GM18499 (cell line): ENCODE measurements at regions not wholly inside any gene's neighbourhood (a gene's known extent, or its start where the extent isn't known, plus 50 kb on each side); places are given as distances from the start of the nearest gene placed in this dataset.
A peak's percentile ranks its signal among the peaks of the same experiment; 100 is the strongest.

Source experiments
- ATAC-seq: cut with Tn5 transposase; IDR thresholded peaks from one replicate; pipeline ENCODE4 v1.9.1; 2021; ENCODE audit warnings: moderate number of reproducible peaks; ENCODE audit not compliant: insufficient read depth, unreplicated experiment

DNA sequence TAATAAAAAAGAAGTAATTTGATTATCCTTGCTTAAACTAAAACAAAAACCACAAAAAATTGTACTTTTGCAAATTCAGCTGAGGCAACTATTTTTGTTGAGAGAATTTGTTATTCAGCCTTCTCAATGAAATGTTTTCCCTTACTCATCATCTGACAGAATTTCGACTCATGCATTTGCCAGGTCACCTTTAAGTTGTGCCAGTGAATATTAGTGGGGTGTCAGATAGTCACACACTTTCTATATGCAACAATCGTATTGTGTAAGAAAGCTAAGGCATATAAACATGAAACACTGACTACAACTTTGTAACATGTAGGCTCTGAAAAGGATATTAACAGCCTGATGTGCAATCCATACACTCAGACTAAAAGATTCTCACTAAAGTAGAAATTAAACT lies 1653.1 kb upstream of the SLC39A10 start:
- no peak for ATAC-seq

DNA sequence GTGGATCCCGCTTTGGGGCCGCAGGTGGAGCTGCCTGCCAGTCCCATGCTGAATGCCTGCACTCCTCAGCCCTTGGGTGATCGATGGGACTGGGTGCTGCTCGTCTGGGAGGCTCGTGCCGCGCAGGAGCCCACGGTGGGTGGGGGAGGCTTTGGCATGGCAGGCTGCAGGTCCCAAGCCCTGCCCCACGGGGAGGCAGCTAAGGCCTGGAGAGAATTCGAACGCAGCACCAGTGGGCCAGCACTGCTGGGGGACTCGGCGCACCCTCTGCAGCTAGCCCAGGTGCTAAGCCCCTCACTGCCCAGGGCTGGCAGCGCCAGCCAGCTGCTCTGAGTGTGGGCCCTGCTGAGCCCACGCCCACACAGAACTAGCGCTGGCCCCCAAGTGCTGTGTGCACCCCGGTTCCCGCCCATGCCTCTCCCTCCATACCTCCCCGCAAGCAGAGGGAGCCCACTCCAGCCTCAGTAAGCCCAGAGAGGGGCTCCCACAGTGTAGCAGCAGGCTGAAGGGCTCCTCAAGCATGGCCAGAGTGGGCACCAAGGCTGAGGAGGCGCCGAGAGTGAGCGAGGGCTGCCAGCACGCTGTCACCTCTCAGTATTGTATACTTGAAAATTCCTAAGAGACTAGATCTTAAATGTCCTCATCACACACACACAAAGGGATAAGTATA lies 1654.2 kb upstream of the SLC39A10 start:
- no peak for ATAC-seq

DNA sequence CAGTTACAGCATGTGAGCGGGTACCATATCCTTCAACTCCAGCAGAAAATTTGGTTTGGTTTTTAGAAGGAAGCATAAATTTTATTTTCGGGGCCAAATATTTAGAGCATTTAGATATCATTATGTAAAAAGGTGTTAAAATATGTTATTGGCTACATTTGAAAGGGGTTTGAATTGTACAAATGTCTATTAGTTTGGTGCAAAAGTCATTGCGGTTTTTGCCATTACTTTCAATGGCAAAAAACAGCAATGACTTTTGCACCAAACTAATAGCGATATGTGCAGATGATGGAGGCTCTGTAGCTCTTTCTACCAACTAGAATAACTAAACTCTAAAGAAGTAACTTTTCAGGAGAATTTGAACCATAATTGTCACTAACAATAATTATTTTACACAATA lies 1666.2 kb upstream of the SLC39A10 start:
- no peak for ATAC-seq

DNA sequence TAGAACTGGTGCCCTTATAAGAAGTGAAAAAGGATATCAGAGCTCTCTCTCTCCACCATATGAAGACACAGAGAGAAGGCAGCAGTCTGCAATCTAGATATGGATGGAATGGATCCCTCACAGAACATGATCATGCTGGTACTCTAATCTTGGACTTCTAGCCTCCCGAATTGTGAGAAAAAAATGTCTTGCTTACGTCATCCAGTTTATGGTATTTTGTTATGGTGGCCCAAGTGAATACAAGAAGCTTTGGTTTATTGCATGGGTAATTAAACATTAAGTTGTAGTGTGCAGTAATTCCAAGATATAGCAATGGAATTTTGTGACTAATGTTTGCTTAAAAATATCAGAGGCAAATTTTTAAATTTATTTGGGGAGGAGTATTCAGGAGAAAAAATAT lies 1667.4 kb upstream of the SLC39A10 start:
- no peak for ATAC-seq

DNA sequence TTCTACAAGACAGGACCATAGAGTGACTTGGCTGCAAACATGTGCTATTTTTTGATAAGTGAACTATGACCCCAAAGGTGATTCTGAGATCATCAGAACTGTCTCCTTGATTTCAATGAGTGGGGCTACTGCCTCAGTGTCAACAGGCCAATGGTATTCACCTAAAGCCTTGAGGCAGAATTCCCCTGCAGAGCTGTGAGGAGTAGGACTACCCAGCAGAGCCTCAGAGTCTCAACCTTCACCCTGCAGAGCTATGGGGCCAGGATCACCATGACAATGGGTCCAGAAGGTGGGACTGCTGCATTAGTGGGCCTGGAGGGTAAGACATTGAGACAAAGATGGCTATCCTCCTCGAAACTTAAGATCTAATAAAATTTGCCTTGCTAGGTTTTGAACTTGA lies 1668.2 kb upstream of the SLC39A10 start:
- ATAC-seq: no peak

DNA sequence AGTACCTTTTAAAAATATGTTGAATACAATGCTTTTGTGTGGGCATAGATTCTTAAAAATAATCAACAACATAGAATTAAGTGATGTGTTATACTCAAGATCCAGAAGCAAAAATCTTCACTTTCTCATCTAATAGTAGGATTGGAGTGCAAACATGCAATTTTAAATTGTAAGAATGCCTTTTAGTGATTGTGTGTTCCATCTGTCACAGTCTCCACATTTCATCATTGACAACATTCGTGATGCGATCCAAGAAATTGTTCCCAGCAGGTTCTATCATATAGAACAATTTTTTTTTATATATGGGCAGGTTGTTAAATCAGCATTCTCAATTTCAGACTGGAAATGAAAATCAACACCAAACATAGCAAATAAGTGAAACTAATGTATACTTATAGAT lies 1671.8 kb upstream of the SLC39A10 start:
- ATAC-seq: no peak

DNA sequence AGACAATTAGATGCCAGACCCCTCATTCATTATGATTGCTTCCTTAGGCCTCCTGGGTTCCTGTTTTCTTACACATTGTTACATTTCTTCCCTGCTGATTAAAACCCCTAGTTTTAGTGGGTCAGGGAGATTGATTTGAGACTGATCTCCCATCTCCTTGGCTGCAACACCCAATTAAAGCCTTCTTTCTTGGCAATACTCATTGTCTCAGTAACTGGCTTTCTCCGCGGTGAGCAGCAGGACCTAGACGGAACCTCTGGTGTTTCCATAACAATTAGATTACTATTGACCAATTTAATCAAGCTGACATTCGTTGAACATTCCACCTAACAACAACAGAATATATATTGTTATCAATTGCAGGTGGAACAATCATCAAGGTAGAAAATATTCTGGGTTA lies 1676.4 kb upstream of the SLC39A10 start:
- no peak for ATAC-seq

DNA sequence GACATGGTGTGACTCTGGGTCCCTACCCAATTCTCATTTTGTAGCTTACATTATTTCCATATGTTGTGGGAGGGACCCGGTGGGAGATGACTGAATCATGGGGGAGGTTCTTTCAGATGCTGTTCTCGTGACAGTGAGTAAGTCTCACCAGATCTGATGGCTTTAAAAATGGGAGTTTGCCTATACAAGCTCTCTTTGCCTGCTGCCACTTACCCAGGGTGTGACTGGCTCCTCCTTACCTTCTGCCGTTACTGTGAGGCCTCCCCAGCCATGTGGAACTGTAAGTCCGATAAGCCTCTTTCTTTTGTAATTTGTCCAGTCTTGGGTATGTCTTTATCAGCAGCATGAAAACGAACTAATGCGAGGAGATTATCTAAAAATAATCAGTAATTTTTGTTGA lies 1683.2 kb upstream of the SLC39A10 start:
- ATAC-seq: no peak

DNA sequence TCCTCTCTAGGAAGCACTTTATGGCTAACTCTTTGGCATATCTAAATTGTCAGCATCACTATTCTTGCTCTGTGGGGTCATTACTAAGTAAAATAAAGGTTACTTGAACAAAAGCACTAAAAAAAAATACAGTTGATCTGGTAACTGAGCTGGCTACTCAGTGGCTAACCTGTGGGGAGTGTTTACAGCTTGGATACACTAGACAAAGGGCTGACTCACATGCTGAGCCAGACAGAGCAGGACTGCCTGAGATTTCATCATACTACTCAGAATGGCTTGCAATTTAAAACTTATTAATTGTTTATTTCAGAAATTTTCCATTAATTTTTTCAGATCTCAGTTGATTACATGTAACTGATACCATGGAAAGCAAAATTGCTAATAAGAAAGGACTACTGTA lies 1690.4 kb upstream of the SLC39A10 start:
- no peak for ATAC-seq

DNA sequence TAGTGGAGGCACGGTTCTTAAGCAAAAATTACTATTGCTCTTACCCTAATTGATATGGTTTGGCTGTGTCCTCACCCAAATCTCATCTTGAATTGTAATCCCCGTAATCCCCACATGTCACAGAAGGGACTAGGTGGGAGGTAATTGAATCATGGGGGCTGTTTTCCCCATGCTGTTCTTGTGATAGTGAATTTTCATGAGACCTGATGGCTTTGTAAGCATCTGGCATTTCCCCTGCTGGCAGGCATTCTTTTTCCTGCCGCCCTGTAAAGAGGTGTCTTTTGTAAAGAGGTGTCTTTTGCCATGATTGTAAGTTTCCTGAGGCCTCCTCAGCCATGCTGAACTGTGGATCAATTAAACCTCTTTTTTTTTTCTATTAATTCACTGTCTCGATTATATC lies 1691.8 kb upstream of the SLC39A10 start:
- ATAC-seq: no peak

DNA sequence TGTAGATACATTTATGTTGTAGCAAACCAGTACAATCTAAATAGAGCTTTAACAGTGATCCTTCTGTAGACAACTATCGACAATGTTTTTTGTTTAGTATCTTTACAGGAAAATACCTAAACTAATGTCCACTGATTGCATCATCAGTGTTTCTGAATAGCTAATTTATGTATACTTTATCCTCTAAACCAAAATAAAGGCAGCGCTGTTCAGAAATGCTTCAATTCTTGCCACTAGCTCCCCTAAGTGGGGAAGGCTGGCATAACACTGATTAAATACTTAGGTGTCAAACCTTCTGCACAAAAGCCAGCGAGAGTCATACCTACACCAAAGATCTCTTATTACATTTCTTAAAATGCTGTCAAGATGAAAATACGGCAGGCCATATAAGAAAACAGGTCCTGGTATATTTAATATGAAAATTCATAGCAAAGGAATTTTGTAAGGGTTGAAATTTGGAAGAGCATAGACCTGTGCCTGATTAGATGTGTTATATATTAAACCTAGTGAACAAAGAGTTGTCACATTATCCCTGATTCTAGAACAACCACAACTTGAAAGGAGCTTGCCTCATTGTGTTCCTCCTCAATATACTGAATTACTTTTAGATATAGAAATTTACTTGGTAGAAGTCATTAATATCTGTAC lies 1693.4 kb upstream of the SLC39A10 start:
- ATAC-seq: peak; percentile 55

DNA sequence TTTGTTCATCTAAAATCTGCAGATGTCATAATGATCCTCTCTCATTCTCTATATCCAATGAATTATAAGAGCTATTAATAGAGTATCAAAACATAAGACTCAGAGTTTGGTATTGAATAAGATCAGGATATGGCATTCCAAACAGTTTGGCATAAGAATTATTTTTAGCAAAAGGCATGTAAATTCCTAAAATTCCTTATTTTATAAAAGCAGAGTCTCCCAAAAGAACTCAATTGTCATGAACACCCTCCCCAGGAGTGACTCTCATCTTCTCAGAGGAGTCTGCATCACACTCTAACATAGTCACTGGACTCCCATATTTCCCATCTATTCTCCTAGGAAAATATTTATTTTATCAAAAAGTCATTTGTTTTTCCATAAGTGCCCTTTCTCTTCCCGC lies 1710.2 kb upstream of the SLC39A10 start:
- ATAC-seq: no peak

DNA sequence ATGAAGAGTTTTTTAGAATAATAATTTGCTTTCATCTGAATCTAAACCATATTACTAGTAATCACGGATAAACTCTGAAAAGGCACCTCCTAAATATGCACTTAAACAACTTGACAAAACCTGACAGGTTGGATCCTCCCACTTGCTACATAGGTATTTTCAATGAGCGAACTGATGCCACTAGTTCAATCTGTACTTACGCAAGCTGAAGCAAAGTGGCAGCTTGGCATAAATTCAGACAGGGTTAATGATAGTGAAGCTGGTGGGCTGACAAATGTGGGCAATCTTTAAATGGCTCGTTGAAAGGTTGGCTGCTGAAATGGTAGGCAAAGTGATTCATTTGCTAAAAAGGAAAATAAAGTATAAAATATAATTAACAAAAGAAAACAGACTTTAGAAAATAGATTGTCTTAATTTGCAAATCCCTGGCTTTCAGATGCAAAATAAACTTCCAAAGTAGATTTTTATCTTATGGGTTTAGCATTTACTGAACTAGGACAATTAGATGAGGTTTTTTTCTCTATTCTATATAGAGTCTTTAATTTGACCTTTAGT lies 1713.5 kb upstream of the SLC39A10 start:
- ATAC-seq: no peak

DNA sequence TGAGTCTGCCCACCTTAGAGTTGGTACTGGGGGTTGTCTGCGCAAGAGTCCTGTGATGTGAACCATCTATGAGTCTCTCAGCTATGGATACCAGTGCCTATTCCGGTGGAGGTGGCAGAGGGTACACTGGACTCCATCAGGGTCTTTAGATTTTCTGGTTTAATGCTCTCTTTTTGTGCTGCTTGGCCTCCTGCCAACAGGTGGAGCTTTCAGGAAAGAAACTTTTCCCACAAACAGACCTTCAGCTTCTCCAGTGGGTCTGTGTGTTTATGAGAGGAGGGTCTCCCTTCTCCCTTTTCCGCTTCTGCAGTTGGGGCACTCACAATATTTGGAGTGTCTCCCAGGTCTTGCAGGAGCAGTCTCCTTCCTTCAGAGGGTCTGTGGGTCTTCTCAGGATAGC lies 1721.9 kb upstream of the SLC39A10 start:
- ATAC-seq: no peak

DNA sequence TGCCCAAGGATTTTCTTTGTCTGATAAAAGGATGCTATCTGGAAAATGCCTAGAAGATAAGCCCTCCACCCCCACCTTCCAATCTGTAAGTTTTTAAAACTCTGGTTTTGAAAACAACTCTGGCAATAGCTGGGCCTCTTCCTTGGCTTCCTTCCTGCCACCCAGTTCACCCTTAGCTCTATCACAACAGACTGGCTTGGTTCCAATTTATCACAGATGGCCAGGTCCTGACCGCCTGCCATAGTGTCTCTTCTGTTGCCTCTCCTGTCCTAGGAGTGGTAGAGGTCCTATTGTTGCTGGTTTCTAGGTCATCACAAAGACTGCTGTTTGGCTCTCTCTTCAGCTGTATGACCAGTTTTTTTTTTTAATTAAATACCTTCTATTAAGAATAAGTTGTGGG lies 1727.9 kb upstream of the SLC39A10 start:
- no peak for ATAC-seq

DNA sequence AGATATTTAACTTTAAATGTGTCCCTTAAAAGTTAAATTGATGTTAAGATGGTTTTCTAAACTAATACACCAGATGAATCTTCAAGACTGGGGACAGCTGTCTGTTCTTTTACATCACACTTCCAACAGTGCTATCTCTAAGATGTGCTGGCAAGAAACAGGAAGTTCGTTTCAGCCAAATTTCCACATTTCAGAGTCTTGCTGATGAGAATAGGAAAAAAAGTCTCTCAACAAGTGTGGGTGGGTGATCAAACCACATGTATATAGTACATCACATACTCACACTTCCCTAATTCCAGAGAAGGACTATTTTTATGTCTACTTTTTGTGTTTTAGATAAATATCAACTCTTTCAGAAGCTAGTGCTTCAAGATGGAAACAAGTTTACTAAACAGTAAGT lies 1712.8 kb upstream of the TMEFF2 start:
- no peak for ATAC-seq

DNA sequence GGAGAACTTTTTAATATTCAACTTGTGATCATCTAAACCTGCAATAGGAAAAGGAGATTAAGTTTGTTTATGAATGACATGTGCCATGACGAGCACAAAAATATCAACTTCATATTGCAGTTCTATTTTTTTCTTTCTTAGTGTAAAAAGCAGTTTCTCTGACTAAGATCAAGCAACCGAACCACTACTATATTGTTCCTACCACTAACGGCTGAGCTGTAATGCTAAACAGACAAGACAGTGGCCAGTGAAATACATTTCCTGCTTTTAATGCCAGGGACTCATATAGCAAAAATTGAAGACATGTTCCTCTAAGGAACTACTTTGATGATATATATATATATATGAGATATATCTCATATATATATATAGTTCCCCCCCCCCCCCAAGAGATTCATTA lies 1705.6 kb upstream of the TMEFF2 start:
- no peak for ATAC-seq

DNA sequence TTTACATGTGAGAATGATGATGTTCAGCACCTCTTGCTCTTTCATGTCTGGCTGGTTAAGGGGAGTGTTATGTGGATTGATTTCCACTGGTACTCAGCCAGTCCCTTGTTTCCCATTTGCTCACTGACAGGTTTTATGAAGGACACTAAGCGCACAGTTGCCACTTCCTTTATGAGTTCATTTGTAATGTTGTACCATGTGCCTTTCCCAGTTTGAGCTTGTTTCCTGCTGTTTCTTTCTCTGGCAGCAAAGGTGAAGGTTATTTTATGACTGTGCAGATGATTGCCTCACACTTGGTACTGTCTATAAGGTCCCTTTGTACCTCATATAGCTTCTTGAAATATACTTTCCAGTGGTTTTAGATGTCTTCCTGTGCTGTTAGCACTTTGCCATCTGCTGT lies 1700.5 kb upstream of the TMEFF2 start:
- ATAC-seq: no peak

DNA sequence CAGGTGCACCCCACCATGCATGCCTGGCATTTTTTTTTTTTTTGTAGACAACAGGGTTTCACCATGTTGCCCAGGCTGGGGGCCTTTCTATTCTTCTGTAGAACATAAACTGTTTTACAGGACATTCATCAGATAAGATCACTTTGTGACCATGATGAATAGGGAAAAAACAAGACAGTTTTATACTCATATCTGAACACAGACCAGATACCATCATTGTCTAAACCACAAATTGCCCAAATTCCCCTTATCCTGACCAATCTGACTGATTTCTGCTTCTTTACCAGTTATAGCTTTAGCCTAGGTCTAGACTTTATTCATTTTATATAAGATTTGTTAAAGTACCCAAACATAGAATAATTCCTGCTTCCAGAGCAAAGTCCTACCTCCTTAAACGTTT lies 1699.3 kb upstream of the TMEFF2 start:
- ATAC-seq: no peak

DNA sequence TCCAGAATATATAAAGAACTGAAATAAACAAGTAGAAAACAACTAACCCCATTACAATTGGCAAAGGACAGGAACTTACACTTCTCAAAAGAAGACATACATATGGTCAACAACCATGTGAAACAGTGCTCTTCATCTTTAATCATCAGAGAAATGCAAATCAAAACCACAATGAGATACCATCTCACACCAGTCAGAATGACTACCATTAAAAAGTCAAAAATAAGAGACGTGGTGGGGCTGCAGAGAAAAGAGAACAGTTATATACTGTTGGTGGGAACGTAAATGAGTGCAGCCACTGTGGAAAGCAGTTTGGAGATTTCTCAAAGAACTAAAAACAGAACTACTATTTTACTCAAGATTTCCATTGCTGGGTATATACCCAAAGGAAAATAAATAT lies 1696.3 kb upstream of the TMEFF2 start:
- peak; percentile 44 for ATAC-seq

DNA sequence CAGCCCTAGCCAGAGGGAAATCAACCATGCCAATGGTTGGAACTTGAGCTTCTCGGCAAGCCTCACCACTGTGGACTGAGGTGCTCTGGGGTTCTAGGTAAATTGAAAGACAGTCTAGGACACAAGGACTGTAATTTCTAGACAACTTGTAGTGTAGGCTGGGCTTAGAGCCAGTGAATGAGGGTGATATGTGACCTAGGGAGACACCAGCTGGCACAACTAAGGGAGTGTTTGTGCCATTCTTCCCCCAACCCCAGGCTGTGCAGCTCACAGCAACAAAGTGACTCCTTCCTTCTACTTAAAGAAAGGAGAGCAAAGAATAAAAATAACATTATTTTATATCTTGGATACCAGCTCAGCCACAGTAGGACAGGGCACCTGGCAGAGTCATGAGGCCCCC lies 1690.7 kb upstream of the TMEFF2 start:
- no peak for ATAC-seq

DNA sequence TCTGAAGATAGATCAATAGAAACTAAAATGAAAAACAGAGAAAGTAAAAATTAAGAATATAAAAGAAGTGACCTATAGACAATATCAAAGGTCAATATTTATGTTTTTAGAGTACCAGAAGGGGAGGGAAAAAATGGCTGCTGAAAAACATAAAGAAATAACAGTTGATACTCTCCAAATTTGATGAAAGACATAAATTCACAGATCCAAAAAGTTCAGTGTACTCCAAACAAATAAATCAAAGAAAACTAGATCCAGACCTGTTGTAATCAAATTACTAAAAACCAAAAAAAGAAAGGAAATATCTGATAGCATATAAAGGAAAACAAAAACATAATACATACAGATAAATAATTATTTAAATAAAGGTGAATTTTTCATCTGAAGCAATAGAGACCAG lies 1689.1 kb upstream of the TMEFF2 start:
- no peak for ATAC-seq
